Right lobe of liver (tissue), 4 donors: ENCODE measurements at regions not wholly inside any gene's neighbourhood (a gene's known extent, or its start where the extent isn't known, plus 50 kb on each side); places are given as distances from the start of the nearest gene placed in this dataset.

Experiments
- CTCF ChIP-seq, 4 donors: fragments of 200-600 bp in 3 of 4; fragments of 450-650 bp in 1 of 4; IDR thresholded peaks; one replicate each; pipeline versions ENCODE4 v1.5.1 to v1.8.0; 2016 to 2022; ENCODE audit warnings: antibody characterized with exemption in 4 of 4, mild to moderate bottlenecking in 2 of 4
- POLR2A ChIP-seq: fragments of 450-650 bp; IDR thresholded peaks from one replicate; pipeline ENCODE4 v1.6.1; 2017; ENCODE audit warnings: antibody characterized with exemption, mild to moderate bottlenecking
- donor health status: DM: no; HTN: no; CAD: no.
- donor health status: DM: no; HTN: no; CAD: no.
- donor health status: DM: no; HTN: yes; CAD: no.

- TF ChIP-seq CTCF (IDR thresholded peaks at IDR 0.05) = no peak
- TF ChIP-seq POLR2A = no peak
Measured at GRCh38 chr6:139858429-139858828, 484.0 kb upstream of the CITED2 start.
